ENCODE measurements at regions not wholly inside any gene's neighbourhood (a gene's known extent, or its start where the extent isn't known, plus 50 kb on each side); places are given as distances from the start of the nearest gene placed in this dataset.

GRCh38 chr4:153976954-153977353 lies 188.1 kb upstream of the SFRP2 start:
- no peak overlapping the region for H3K27ac ChIP-seq (replicated peaks in 1 of 4)
- no peaks in the 10 kb centered on the region for H3K4me1 ChIP-seq
- TF ChIP-seq POLR2A (IDR thresholded peaks at IDR 0.05; ENCODE audit: low read depth) (no peak), POLR2AphosphoS5 (IDR thresholded peaks at IDR 0.05) (no peak), EP300 (IDR thresholded peaks at IDR 0.05) (no peak), CTCF (IDR thresholded peaks at IDR 0.05) (no peak)
- no peak for DNase-seq (ENCODE audit: extremely low spot score)
- intact Hi-C loops (cut with DNase I): no loop called here
- H3K9me3 ChIP-seq: peaks cover 0 to 10% (median 4%) of the 10 kb centered on the region in 4 donors
- H3K36me3 ChIP-seq: no peaks in the 10 kb centered on the region
- no peak overlapping the region for H3K4me3 ChIP-seq
- H3K27me3 ChIP-seq: no peaks in the 10 kb centered on the region

- Histone ChIP-seq H3K36me3 (no peaks in the 10 kb centered on the region), H3K9me3 (peaks cover 0 to 10% (median 4%) of the 10 kb centered on the region in 4 donors), H3K4me3 (no peak overlapping the region), H3K27me3 (no peaks in the 10 kb centered on the region), H3K4me1 (no peaks in the 10 kb centered on the region), H3K27ac (replicated peaks in 1 of 4) (no peak overlapping the region)
- no peak for DNase-seq (ENCODE audit: extremely low spot score)
- no CpG with 5 or more reads among the region's 1 CpG for WGBS
- no peak for TF ChIP-seq EP300 (IDR thresholded peaks at IDR 0.05)
- TF ChIP-seq POLR2AphosphoS5 (IDR thresholded peaks at IDR 0.05): no peak
- TF ChIP-seq CTCF (IDR thresholded peaks at IDR 0.05): no peak
- no peak for TF ChIP-seq POLR2A (IDR thresholded peaks at IDR 0.05; ENCODE audit: low read depth)
- intact Hi-C loops (cut with DNase I): no loop called here
Observed at GRCh38 chr4:153974452-153974851, 185.6 kb upstream of the SFRP2 start.

GRCh38 chr4:153973942-153974341 lies 185.1 kb upstream of the SFRP2 start:
- TF ChIP-seq POLR2AphosphoS5 (IDR thresholded peaks at IDR 0.05): no peak
- TF ChIP-seq CTCF (IDR thresholded peaks at IDR 0.05): no peak
- TF ChIP-seq POLR2A (IDR thresholded peaks at IDR 0.05; ENCODE audit: low read depth): no peak
- TF ChIP-seq EP300 (IDR thresholded peaks at IDR 0.05): no peak
- 61% methylated on average over 4 of the region's 4 CpGs for WGBS
- H3K4me3 ChIP-seq: no peak overlapping the region
- intact Hi-C loops (cut with DNase I): no loop called here
- H3K27ac ChIP-seq (replicated peaks in 1 of 4): no peak overlapping the region
- no peaks in the 10 kb centered on the region for H3K36me3 ChIP-seq
- no peaks in the 10 kb centered on the region for H3K27me3 ChIP-seq
- no peaks in the 10 kb centered on the region for H3K4me1 ChIP-seq
- peaks cover 0 to 10% (median 4%) of the 10 kb centered on the region in 4 donors for H3K9me3 ChIP-seq
- DNase-seq (ENCODE audit: extremely low spot score): no peak

- 94% methylated on average over 5 of the region's 5 CpGs for WGBS
Observed at GRCh38 chr4:153971899-153972298, 183.0 kb upstream of the SFRP2 start.

More at GRCh38 chr4:153971899-153972298, 183.0 kb upstream of the SFRP2 start:
- Histone ChIP-seq H3K27ac (replicated peaks in 1 of 4) (no peak overlapping the region), H3K4me1 (no peaks in the 10 kb centered on the region), H3K27me3 (no peaks in the 10 kb centered on the region), H3K36me3 (no peaks in the 10 kb centered on the region), H3K9me3 (peaks cover 0 to 10% (median 4%) of the 10 kb centered on the region in 4 donors), H3K4me3 (no peak overlapping the region)
- no peak for TF ChIP-seq CTCF (IDR thresholded peaks at IDR 0.05)
- TF ChIP-seq EP300 (IDR thresholded peaks at IDR 0.05): no peak
- TF ChIP-seq POLR2A (IDR thresholded peaks at IDR 0.05; ENCODE audit: low read depth): no peak
- intact Hi-C loops (cut with DNase I): no loop called here
- no peak for DNase-seq (ENCODE audit: extremely low spot score)
